ENCODE measurements at regions not wholly inside any gene's neighbourhood (a gene's known extent, or its start where the extent isn't known, plus 50 kb on each side); places are given as distances from the start of the nearest gene placed in this dataset.

DNA sequence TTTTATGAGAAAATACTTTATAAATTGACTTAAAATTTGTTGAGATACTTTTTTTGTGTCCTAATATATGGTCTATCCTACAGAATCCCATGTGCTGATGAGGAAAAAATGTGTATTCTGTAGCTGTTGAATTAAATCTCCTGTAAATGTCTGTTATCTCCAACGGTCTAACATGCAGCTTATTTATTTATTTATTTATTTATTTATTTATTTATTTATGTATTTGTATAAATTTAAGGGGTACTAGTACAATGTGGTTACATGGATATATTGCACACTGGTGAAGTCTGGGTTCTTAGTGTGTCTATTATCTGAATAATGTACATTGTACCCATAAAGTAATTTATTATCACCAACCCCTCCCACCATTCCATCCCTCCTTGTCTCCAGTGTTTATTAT lies 315.5 kb downstream of the TENT5A start:
- H3K9me3 ChIP-seq (replicated peaks in 1 of 2; ENCODE audit: control insufficient read depth in 2 of 2, insufficient read depth in 1 of 2, low read depth in 1 of 2, low read length in 2 of 2) = peaks cover 2 to 5% of the 10 kb centered on the region in 2 donors
- H3K27me3 ChIP-seq (ENCODE audit: control insufficient read depth in 3 of 3, insufficient read depth in 3 of 3, low read depth in 1 of 3, low read length in 3 of 3) = no peaks in the 10 kb centered on the region
- H3K4me2 ChIP-seq (ENCODE audit: insufficient read depth, low read length, poor library complexity, severe bottlenecking) = no peak overlapping the region
- H2AFZ ChIP-seq (ENCODE audit: low read length) = no peak overlapping the region
- no peaks in the 10 kb centered on the region for H3K4me1 ChIP-seq (ENCODE audit: control insufficient read depth in 2 of 2, insufficient read depth in 1 of 2, low read depth in 1 of 2, low read length in 2 of 2)
- no peak overlapping the region for H2BK12ac ChIP-seq (ENCODE audit: low read length)
- no peak overlapping the region for H4K91ac ChIP-seq (ENCODE audit: low read depth, low read length, poor library complexity)
- H3K14ac ChIP-seq (ENCODE audit: low read length) = no peak overlapping the region
- no peak overlapping the region for H2AK5ac ChIP-seq (ENCODE audit: low read depth, low read length)
- H3K27ac ChIP-seq (replicated peaks; ENCODE audit: low read length) = no peak overlapping the region
- no peak overlapping the region for H2BK15ac ChIP-seq (ENCODE audit: low read length)
- H2BK120ac ChIP-seq (ENCODE audit: low read depth, low read length) = no peak overlapping the region
- H3K36me3 ChIP-seq (replicated peaks in 1 of 2; ENCODE audit: control insufficient read depth in 2 of 2, insufficient read depth in 2 of 2, low read length in 2 of 2) = no peaks in the 10 kb centered on the region
- H3K4me3 ChIP-seq (ENCODE audit: low read length in 2 of 2) = no peak overlapping the region
- no peak overlapping the region for H3K18ac ChIP-seq (ENCODE audit: low read length)
- H3K4ac ChIP-seq (ENCODE audit: low read length) = no peak overlapping the region
- H3K9ac ChIP-seq (ENCODE audit: low read depth, low read length, poor library complexity) = no peak overlapping the region
- H3K23ac ChIP-seq (ENCODE audit: low read depth, low read length, poor library complexity) = no peak overlapping the region
- H4K8ac ChIP-seq (ENCODE audit: low read depth, low read length) = no peak overlapping the region
- DNase-seq (ENCODE audit: low spot score) = no peak
- H3K79me1 ChIP-seq (ENCODE audit: low read depth, low read length) = no peaks in the 10 kb centered on the region
- no peak overlapping the region for H2BK5ac ChIP-seq (ENCODE audit: low read length)
- no CpG with 5 or more reads among the region's 1 CpG for WGBS, 2 donors (ENCODE audit: extremely low coverage in 2 of 2, insufficient read length in 2 of 2, insufficient replicate concordance in 1 of 2)

GRCh38 chr6:81413306-81413705 lies 339.2 kb downstream of the TENT5A start:
- Histone ChIP-seq H4K8ac (ENCODE audit: low read depth, low read length) (no peak overlapping the region), H3K27ac (replicated peaks; ENCODE audit: low read length) (no peak overlapping the region), H2BK120ac (ENCODE audit: low read depth, low read length) (no peak overlapping the region), H3K9me3 (replicated peaks in 1 of 2; ENCODE audit: control insufficient read depth in 2 of 2, insufficient read depth in 1 of 2, low read depth in 1 of 2, low read length in 2 of 2) (no peaks in the 10 kb centered on the region), H2AFZ (ENCODE audit: low read length) (no peak overlapping the region), H3K27me3 (ENCODE audit: control insufficient read depth in 3 of 3, insufficient read depth in 3 of 3, low read depth in 1 of 3, low read length in 3 of 3) (no peaks in the 10 kb centered on the region), H3K14ac (ENCODE audit: low read length) (no peak overlapping the region), H3K79me1 (ENCODE audit: low read depth, low read length) (no peaks in the 10 kb centered on the region), H2BK12ac (ENCODE audit: low read length) (no peak overlapping the region), H2BK15ac (ENCODE audit: low read length) (no peak overlapping the region), H3K18ac (ENCODE audit: low read length) (no peak overlapping the region), H3K36me3 (replicated peaks in 1 of 2; ENCODE audit: control insufficient read depth in 2 of 2, insufficient read depth in 2 of 2, low read length in 2 of 2) (no peaks in the 10 kb centered on the region), H3K4ac (ENCODE audit: low read length) (no peak overlapping the region), H2BK5ac (ENCODE audit: low read length) (no peak overlapping the region), H3K4me2 (ENCODE audit: insufficient read depth, low read length, poor library complexity, severe bottlenecking) (no peak overlapping the region), H3K9ac (ENCODE audit: low read depth, low read length, poor library complexity) (no peak overlapping the region), H4K91ac (ENCODE audit: low read depth, low read length, poor library complexity) (no peak overlapping the region), H2AK5ac (ENCODE audit: low read depth, low read length) (no peak overlapping the region), H3K4me3 (ENCODE audit: low read length in 2 of 2) (no peak overlapping the region), H3K23ac (ENCODE audit: low read depth, low read length, poor library complexity) (no peak overlapping the region), H3K4me1 (ENCODE audit: control insufficient read depth in 2 of 2, insufficient read depth in 1 of 2, low read depth in 1 of 2, low read length in 2 of 2) (peaks cover 2% of the 10 kb centered on the region in 2 donors)
- WGBS, 2 donors (ENCODE audit: extremely low coverage in 2 of 2, insufficient read length in 2 of 2, insufficient replicate concordance in 1 of 2) = no CpG with 5 or more reads among the region's 4 CpGs
- DNase-seq (ENCODE audit: low spot score) = peak; percentile 17

DNA sequence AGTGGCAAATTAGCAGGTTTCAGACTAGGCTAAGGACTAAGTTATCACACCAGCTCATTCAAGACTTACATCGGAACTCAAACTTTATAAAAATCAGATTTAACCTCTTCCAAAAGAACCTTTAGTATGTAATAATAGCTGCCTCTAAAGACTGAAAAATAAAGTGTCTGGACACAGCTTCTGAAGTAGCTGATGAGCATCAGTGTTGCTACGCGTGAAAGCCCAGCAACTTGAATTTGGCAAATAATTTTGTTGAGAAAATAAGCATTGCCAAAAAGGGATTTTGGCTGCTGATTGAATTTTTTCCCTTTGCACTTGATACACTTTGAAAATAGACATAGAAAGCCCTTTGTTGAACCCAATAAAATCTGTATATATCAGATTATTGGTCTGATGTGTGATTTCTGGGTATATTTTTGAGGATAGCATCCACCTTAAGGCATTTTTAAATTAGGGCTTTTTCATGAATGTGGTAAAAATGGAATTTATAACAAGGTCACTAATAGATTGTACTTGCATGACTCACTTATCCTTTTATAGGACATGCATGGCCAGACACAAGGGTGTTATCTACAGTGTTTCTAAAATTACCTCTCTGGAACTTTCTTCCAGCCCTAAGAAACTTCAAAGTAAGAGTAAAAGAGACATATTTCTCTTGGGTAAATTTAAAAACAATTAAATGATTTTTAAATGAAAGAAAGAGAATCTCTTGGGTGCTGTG lies 350.4 kb downstream of the TENT5A start:
- WGBS, 2 donors (ENCODE audit: extremely low coverage in 2 of 2, insufficient read length in 2 of 2, insufficient replicate concordance in 1 of 2) = no CpG with 5 or more reads among the region's 3 CpGs
- no peak overlapping the region for H3K4me3 ChIP-seq (ENCODE audit: low read length in 2 of 2)

DNA sequence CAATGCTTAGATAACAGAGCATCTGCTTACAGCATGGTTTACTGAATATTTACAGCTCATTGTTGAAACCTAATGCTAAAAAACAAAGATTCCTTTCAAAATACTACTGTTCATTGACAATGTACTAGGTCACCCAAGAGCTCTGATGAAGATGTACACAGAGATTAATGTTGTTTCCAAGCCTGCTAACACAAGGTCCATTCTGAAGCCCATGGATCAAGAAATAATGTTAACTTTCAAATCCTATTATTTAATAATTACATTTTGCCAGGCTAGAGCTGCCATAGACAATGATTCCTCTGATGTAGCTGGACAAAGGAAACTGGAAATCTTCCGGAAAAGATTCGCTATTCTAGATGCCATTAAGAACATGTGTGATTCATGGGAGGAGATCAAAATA lies 355.6 kb downstream of the TENT5A start:
- no peak overlapping the region for H2BK5ac ChIP-seq (ENCODE audit: low read length)
- H3K27me3 ChIP-seq (ENCODE audit: control insufficient read depth in 3 of 3, insufficient read depth in 3 of 3, low read depth in 1 of 3, low read length in 3 of 3) = no peaks in the 10 kb centered on the region
- no peak overlapping the region for H2BK12ac ChIP-seq (ENCODE audit: low read length)
- no peak overlapping the region for H3K23ac ChIP-seq (ENCODE audit: low read depth, low read length, poor library complexity)
- H3K9me3 ChIP-seq (replicated peaks in 1 of 2; ENCODE audit: control insufficient read depth in 2 of 2, insufficient read depth in 1 of 2, low read depth in 1 of 2, low read length in 2 of 2) = peaks cover 2 to 9% of the 10 kb centered on the region in 2 donors
- H2BK15ac ChIP-seq (ENCODE audit: low read length) = no peak overlapping the region
- no peak overlapping the region for H2BK120ac ChIP-seq (ENCODE audit: low read depth, low read length)
- H3K9ac ChIP-seq (ENCODE audit: low read depth, low read length, poor library complexity) = no peak overlapping the region
- no peak overlapping the region for H3K18ac ChIP-seq (ENCODE audit: low read length)
- no peak overlapping the region for H2AFZ ChIP-seq (ENCODE audit: low read length)
- H3K4ac ChIP-seq (ENCODE audit: low read length) = no peak overlapping the region
- H3K79me1 ChIP-seq (ENCODE audit: low read depth, low read length) = no peaks in the 10 kb centered on the region
- DNase-seq (ENCODE audit: low spot score) = no peak
- no CpG with 5 or more reads among the region's 2 CpGs for WGBS, 2 donors (ENCODE audit: extremely low coverage in 2 of 2, insufficient read length in 2 of 2, insufficient replicate concordance in 1 of 2)
- H4K91ac ChIP-seq (ENCODE audit: low read depth, low read length, poor library complexity) = no peak overlapping the region
- H2AK5ac ChIP-seq (ENCODE audit: low read depth, low read length) = no peak overlapping the region
- no peak overlapping the region for H4K8ac ChIP-seq (ENCODE audit: low read depth, low read length)
- no peaks in the 10 kb centered on the region for H3K36me3 ChIP-seq (replicated peaks in 1 of 2; ENCODE audit: control insufficient read depth in 2 of 2, insufficient read depth in 2 of 2, low read length in 2 of 2)
- H3K4me2 ChIP-seq (ENCODE audit: insufficient read depth, low read length, poor library complexity, severe bottlenecking) = no peak overlapping the region
- H3K27ac ChIP-seq (replicated peaks; ENCODE audit: low read length) = no peak overlapping the region
- H3K4me1 ChIP-seq (ENCODE audit: control insufficient read depth in 2 of 2, insufficient read depth in 1 of 2, low read depth in 1 of 2, low read length in 2 of 2) = no peaks in the 10 kb centered on the region
- H3K4me3 ChIP-seq (ENCODE audit: low read length in 2 of 2) = no peak overlapping the region
- H3K14ac ChIP-seq (ENCODE audit: low read length) = no peak overlapping the region

More for the DNA sequence above, 350.4 kb downstream of the TENT5A start:
- Histone ChIP-seq H3K4me1 (ENCODE audit: control insufficient read depth in 2 of 2, insufficient read depth in 1 of 2, low read depth in 1 of 2, low read length in 2 of 2) (no peaks in the 10 kb centered on the region), H2BK12ac (ENCODE audit: low read length) (no peak overlapping the region), H3K18ac (ENCODE audit: low read length) (no peak overlapping the region), H3K4me2 (ENCODE audit: insufficient read depth, low read length, poor library complexity, severe bottlenecking) (no peak overlapping the region), H3K9me3 (replicated peaks in 1 of 2; ENCODE audit: control insufficient read depth in 2 of 2, insufficient read depth in 1 of 2, low read depth in 1 of 2, low read length in 2 of 2) (no peaks in the 10 kb centered on the region), H3K23ac (ENCODE audit: low read depth, low read length, poor library complexity) (no peak overlapping the region), H3K27me3 (ENCODE audit: control insufficient read depth in 3 of 3, insufficient read depth in 3 of 3, low read depth in 1 of 3, low read length in 3 of 3) (no peaks in the 10 kb centered on the region), H2BK120ac (ENCODE audit: low read depth, low read length) (no peak overlapping the region), H2BK5ac (ENCODE audit: low read length) (no peak overlapping the region), H3K14ac (ENCODE audit: low read length) (no peak overlapping the region), H3K9ac (ENCODE audit: low read depth, low read length, poor library complexity) (no peak overlapping the region), H2AK5ac (ENCODE audit: low read depth, low read length) (no peak overlapping the region), H4K91ac (ENCODE audit: low read depth, low read length, poor library complexity) (no peak overlapping the region), H3K79me1 (ENCODE audit: low read depth, low read length) (no peaks in the 10 kb centered on the region), H2BK15ac (ENCODE audit: low read length) (no peak overlapping the region), H3K27ac (replicated peaks; ENCODE audit: low read length) (no peak overlapping the region), H4K8ac (ENCODE audit: low read depth, low read length) (no peak overlapping the region), H3K4ac (ENCODE audit: low read length) (no peak overlapping the region), H2AFZ (ENCODE audit: low read length) (no peak overlapping the region), H3K36me3 (replicated peaks in 1 of 2; ENCODE audit: control insufficient read depth in 2 of 2, insufficient read depth in 2 of 2, low read length in 2 of 2) (no peaks in the 10 kb centered on the region)
- DNase-seq (ENCODE audit: low spot score) = no peak

Measured in neuronal stem cell (in vitro differentiated cells).